Epithelial cell of proximal tubule (primary cell): ENCODE measurements at regions not wholly inside any gene's neighbourhood (a gene's known extent, or its start where the extent isn't known, plus 50 kb on each side); places are given as distances from the start of the nearest gene placed in this dataset.

Source experiments
- DNase-seq: peaks from one replicate; pipeline ENCODE4 v3.0.0-alpha.2; 2011; ENCODE audit warnings: low read depth
- H3K4me3 ChIP-seq: 2 replicates; pipeline ENCODE4 v1.5.1; 2011; ENCODE audit warnings: low read depth, mild to moderate bottlenecking, low read length
- TF ChIP-seq, protein P1 (sequence below): conservative IDR thresholded peaks from 2 replicates; pipeline ENCODE4 v1.5.1; 2012; ENCODE audit warnings: low read depth, mild to moderate bottlenecking, low read length

DNA sequence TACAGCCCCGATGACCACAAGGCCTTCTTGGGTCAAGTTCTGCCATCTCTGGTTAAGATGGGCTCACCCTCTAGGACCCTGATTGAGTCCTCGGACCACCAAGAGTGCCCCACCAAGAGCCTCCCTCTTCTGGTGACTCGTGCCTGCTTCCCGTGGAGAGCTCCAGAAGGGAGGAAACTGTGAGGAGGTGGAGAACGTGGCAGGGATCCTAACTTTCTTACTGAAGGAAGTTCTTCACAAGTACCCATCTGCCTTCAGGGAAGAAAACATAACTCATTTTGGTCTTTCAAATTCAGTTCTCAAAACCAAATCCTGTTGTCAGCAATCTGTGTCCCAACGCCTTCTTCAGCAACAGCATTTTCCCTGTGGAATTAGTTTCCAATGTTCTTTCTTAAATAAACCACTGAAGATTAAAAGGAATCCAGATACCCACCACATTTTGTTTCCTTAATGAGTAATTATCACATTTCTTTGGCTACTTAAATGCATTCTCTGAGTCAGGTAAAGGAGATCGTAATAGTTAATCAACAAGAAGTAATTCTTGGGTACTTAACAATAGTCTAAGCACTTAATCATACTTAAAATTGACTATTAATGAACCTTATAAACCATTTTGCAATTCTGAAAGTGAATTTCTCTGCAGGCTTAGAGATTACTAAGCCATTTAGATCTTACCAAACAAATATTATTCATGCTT lies 185.8 kb upstream of the SGK1 start:
- no peak overlapping the region for H3K4me3 ChIP-seq
- TF ChIP-seq, protein P1, sequence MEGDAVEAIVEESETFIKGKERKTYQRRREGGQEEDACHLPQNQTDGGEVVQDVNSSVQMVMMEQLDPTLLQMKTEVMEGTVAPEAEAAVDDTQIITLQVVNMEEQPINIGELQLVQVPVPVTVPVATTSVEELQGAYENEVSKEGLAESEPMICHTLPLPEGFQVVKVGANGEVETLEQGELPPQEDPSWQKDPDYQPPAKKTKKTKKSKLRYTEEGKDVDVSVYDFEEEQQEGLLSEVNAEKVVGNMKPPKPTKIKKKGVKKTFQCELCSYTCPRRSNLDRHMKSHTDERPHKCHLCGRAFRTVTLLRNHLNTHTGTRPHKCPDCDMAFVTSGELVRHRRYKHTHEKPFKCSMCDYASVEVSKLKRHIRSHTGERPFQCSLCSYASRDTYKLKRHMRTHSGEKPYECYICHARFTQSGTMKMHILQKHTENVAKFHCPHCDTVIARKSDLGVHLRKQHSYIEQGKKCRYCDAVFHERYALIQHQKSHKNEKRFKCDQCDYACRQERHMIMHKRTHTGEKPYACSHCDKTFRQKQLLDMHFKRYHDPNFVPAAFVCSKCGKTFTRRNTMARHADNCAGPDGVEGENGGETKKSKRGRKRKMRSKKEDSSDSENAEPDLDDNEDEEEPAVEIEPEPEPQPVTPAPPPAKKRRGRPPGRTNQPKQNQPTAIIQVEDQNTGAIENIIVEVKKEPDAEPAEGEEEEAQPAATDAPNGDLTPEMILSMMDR = no peak

GRCh38 chr6:134502614-134503549 lies 185.0 kb upstream of the SGK1 start:
- no peak overlapping the region for H3K4me3 ChIP-seq
- no peak for DNase-seq
- TF ChIP-seq, protein P1 = no peak

More for the DNA sequence above, 185.8 kb upstream of the SGK1 start:
- no peak for DNase-seq

GRCh38 chr6:134495890-134496248 lies 178.0 kb upstream of the SGK1 start:
- no peak for DNase-seq
- TF ChIP-seq, protein P1 = no peak
- H3K4me3 ChIP-seq = no peak overlapping the region

GRCh38 chr6:134495203-134495889 lies 177.4 kb upstream of the SGK1 start:
- TF ChIP-seq, protein P1 = no peak
- no peak for DNase-seq
- H3K4me3 ChIP-seq = no peak overlapping the region

DNA sequence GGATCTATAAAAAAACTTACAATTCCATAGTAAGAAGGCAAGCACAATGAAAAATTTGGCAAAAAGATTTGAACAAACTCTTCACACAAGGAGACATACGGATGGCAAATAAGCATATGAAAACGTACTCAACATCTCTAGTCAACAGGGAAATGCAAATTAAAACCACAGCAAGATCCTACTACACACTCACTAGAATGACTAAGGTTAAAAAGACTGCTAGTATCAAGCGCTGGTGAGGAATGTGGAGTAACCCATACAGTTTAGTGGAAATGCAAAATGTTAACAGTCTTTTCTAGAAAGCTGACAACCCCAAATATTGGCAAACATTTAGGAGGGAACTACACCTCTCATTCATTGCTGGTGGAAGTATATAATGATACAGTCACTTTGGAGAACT lies 175.9 kb upstream of the SGK1 start:
- TF ChIP-seq, protein P1 = no peak
- H3K4me3 ChIP-seq = no peak overlapping the region
- no peak for DNase-seq

DNA sequence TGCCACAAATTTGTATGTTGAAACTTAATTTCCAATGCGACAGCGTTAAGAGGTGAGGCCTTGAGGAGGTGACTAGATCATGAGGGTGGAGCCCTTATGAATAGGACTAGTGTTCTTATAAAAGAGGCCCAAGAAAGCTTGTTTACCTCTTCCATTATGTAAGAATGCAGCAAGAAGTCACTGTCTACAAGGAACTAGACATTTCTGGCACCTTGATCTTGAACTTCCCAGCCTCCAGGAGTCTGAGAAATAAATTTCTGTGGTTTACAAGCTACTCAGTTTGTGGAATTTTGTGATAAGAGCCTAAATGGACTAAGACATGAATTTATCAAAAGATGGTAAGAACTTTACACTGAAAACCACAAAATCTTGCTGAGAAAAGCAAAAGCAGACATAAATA lies 173.6 kb upstream of the SGK1 start:
- DNase-seq = no peak
- no peak overlapping the region for H3K4me3 ChIP-seq
- TF ChIP-seq, protein P1 = no peak
